ENCODE measurements at regions not wholly inside any gene's neighbourhood (a gene's known extent, or its start where the extent isn't known, plus 50 kb on each side); places are given as distances from the start of the nearest gene placed in this dataset.

DNA sequence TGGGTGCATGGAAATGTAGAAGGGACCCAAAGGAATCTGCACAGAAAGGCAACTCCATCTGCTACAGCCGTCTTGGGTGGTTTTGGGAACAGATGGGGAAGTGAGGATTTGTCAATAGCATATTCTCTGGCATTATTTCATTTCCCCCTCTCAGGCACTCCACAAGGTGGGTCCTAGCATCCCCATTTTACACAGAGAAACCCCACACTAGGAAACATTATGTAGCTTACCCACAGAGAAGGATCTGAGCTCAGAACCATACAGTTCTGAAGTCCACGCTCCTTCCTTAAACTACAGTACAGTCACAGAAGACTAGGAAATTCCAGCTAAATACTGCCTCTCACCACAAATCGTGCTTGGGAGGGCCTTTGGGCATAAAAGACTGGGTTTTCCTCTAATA is 61.2 kb upstream of the CTNNB1 start:
- no peak for DNase-seq (ENCODE audit: low read depth)

DNA sequence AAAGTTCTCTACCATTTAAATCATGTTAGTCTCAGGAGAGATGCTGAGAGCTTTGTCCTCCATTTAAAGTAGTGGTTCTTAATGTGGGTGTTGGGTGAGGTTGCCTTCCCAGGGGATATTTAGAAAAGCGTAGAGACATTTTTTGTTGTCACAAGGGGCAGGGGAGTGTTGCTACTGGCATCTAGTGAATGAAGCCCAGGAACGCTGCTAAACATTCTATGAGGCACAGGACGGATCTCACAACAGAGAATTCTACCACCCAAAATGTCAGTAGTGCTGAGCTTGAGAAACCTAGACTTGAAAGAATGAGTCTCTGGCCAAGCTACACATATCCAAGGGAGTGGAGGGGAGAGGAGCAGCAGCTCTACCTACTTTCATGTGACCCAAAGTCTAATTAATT is 60.7 kb upstream of the CTNNB1 start:
- DNase-seq (ENCODE audit: low read depth) = no peak

DNA sequence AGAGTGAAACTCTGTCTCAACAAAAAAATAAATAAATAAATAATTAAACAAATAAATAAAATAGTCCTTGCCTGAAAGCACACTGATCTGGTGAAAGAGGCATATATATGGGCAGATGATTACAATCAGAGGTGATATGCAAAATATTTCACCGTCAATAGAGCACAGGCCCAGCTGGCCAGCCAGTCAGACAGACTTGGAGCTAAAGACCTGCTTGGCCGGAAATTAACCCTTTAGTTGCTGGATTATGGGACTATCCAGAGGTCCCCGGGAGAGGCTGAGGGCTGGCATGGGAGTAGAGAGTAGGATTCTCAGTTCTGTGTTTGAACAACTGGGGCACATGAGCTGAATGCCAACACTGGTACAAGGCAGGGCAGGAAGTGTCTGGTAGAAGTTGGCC is 59.1 kb upstream of the CTNNB1 start:
- no peak for DNase-seq (ENCODE audit: low read depth)

DNA sequence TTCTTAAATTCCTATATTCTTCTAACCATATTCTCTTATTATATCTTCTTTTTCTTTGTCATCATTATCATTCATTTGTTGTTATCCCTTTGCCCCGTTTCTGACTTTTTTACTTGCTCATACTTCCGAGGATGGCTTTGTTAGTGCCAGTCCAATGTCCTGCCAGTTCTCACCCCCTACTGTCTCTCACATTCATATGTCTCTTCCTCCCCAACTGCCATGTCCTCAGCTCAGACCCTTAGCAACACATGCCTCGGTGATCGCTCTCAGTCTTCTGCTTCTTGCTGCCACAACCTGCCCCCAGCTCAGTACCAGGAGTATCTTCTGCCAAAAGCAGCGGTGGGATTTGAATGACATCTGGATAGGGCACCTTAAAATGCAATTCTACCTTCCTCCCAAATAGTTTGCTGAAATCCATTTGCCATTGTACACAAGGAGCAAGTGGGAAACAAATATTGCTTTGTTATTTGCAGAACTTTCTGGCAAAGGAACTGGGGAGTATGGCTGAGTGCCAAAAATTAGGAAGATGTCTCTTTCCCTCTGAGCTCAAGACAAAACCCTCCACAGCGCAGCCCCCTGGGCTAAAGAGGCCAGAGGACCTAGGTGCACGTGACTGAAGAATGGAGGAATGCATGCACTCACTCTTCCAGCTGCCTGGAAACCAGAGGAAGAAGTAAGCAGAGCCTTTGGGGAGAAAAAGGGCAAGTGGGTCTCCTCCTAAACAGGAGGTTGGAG is 57.7 kb upstream of the CTNNB1 start:
- DNase-seq (ENCODE audit: low read depth) = no peak

DNA sequence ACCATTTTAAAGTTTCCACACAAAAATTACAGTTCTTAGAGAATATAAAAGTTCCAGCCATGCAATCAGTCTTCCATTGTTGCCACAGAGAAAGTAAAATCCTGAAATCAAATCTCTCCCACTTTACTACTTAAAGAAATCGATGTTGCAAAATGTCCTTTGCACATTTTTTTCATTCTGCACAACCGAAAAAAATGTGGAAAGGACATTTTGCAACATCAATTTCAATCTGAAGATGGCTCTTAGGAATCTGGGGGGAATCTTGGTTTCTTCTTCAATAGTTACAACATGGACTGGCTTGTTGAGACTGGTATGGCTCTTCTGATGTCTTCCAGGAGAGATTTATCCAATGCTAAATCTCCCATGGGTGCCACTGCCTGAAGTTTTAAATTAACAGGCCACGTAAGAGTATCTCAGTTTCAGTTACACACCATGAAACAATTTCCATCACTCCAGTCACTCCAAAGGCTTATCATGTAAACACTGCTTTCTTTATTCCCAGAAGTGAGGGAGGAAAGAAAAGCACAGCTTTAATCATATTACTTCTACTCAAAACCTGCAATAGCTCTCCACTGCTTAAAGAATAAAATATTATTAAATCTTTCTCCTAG is 55.8 kb upstream of the CTNNB1 start:
- DNase-seq (ENCODE audit: low read depth) = no peak

DNA sequence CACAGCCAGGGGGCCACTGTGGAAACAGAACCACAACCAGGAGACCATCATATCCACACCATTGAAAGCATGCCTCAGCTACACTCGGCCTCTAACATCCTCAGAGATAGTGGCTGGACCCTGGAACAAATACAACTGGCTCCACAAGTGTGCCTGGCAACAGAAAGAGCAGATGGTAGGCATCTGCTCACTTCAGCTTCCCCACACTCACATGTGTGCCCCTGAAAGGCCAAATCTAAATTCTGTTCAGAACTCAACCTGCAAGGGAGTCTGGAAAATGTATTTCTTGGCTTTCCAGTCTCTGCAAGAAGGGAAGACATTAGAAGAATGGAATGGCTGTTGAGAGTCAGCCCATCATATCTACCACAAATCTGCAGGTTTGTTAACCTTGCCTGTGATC is 54.7 kb upstream of the CTNNB1 start:
- DNase-seq (ENCODE audit: low read depth) = no peak

DNA sequence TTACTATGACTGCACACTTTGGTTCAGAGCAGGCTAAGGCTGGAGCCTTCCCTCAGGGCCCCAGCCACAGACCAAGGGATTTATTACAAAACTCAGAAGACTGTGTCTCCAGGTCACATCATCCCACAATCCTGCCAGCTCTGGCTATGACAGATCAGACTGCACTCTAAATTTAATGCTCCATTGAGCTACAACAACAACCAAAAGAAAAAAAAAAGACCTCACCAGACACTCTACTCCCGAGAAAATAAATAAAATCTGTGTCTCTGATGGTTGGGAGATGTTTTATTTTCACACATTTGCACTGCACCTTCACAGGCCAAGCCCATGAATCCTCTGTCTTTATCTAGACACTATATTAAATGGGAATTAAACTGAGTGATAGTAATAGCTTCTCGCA is 50.8 kb upstream of the CTNNB1 start:
- DNase-seq (ENCODE audit: low read depth) = no peak

DNA sequence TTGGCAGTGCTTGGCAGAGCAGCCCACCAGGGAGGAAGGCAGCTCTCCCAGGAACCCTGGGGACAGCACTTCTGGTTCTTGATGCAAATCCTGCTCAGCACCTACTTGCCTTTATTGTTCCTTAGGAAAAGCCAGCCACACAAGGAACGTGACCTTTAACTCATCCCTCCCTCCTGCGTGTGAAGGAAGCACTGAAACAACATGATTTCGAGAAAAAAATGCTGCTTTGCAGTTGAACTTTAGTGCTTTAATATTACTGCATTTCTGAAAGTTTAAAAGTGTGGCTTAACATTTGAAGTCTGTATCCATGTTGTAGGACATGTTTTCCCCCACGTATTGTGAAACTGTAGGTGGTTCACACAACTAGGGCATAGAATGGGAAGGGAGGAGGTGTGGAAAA is 50.4 kb upstream of the CTNNB1 start:
- no peak for DNase-seq (ENCODE audit: low read depth)
